OCI-LY3 (cell line): ENCODE measurements at regions not wholly inside any gene's neighbourhood (a gene's known extent, or its start where the extent isn't known, plus 50 kb on each side); places are given as distances from the start of the nearest gene placed in this dataset.

Experiments
- EZH2phosphoT487 ChIP-seq: fragments of 200-600 bp; shearing (Covaris generic); IDR thresholded peaks from 2 replicates; pipeline ENCODE4 v1.6.1; 2018; ENCODE audit warnings: antibody characterized with exemption, mixed run types, low read depth
- TF ChIP-seq, protein P1 (sequence below): fragments of 200-600, 300-600 bp; sonication (generic); IDR thresholded peaks from 2 replicates; pipeline ENCODE4 v1.5.1; 2014; ENCODE audit warnings: antibody characterized with exemption, low read length, low read depth

DNA sequence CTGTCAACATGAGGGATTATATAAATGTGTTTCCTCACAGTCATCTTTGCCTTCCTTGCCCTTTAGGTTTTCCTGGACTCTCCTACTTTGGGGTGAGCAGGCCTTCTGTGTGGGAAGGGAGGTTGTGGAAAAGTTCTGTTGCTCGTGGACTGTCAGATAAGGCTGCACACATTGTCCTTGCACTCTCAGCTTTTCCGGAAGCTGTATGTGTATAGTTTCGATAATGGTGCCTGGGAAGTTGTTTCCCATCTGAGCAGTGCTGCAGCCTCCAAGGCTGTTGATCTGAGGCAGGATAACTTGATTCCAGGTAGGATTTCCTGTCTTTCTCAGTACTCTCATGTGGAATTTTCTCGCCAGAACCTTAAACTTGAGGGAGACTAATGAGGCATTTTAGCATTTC, 297.8 kb upstream of the AZI2 start:
- TF ChIP-seq, protein P1, sequence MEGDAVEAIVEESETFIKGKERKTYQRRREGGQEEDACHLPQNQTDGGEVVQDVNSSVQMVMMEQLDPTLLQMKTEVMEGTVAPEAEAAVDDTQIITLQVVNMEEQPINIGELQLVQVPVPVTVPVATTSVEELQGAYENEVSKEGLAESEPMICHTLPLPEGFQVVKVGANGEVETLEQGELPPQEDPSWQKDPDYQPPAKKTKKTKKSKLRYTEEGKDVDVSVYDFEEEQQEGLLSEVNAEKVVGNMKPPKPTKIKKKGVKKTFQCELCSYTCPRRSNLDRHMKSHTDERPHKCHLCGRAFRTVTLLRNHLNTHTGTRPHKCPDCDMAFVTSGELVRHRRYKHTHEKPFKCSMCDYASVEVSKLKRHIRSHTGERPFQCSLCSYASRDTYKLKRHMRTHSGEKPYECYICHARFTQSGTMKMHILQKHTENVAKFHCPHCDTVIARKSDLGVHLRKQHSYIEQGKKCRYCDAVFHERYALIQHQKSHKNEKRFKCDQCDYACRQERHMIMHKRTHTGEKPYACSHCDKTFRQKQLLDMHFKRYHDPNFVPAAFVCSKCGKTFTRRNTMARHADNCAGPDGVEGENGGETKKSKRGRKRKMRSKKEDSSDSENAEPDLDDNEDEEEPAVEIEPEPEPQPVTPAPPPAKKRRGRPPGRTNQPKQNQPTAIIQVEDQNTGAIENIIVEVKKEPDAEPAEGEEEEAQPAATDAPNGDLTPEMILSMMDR: no peak
- TF ChIP-seq EZH2phosphoT487: no peak
